Neutrophil (primary cell): ENCODE measurements at regions not wholly inside any gene's neighbourhood (a gene's known extent, or its start where the extent isn't known, plus 50 kb on each side); places are given as distances from the start of the nearest gene placed in this dataset.
"Not testable (repeated sequence)": the region's sequence is repeated elsewhere in the genome, so short reads cannot be mapped to it uniquely, and the experiment has no call there.

Experiments used
- H3K27ac ChIP-seq: fragments of 200-600 bp; sonication (generic); 2 replicates; pipeline ENCODE4 v1.5.1; 2016; ENCODE audit warnings: mild to moderate bottlenecking, moderate library complexity
- H3K27me3 ChIP-seq: fragments of 200-600 bp; sonication (generic); 2 replicates; pipeline ENCODE4 v1.6.0; 2016; ENCODE audit warnings: mild to moderate bottlenecking
- H3K36me3 ChIP-seq: fragments of 200-600 bp; sonication (generic); 2 replicates; pipeline ENCODE4 v1.5.1; 2017
- H3K4me1 ChIP-seq, 2 experiments: fragments of 200-600 bp in 1 of 2; sonication (generic) in 1 of 2; 1 replicate in 1 of 2; 2 replicates in 1 of 2; pipeline versions ENCODE4 v1.5.1 to v1.6.1; 2013 to 2016; ENCODE audit warnings: low read depth in 1 of 2, low read length in 1 of 2, mild to moderate bottlenecking in 1 of 2, moderate library complexity in 1 of 2; ENCODE audit not compliant: control insufficient read depth in 1 of 2, insufficient read depth in 1 of 2
- H3K4me3 ChIP-seq, 2 experiments: fragments of 200-600 bp in 1 of 2; sonication (generic) in 1 of 2; 1 replicate in 1 of 2; 2 replicates in 1 of 2; pipeline ENCODE4 v1.5.1; 2013 to 2016; ENCODE audit warnings: low read depth in 1 of 2, low read length in 1 of 2, mild to moderate bottlenecking in 1 of 2, moderate library complexity in 1 of 2
- H3K9me3 ChIP-seq: fragments of 200-600 bp; sonication (generic); 2 replicates; pipeline ENCODE4 v1.5.1; 2016
- TF ChIP-seq, protein P1 (sequence below): fragments of 200-600 bp; sonication (generic); IDR thresholded peaks from 2 replicates; pipeline ENCODE4 v1.5.1; 2016; ENCODE audit warnings: antibody characterized with exemption

- no peaks in the 10 kb centered on the region for H3K9me3 ChIP-seq
- H3K4me1 ChIP-seq: no peaks in the 10 kb centered on the region
- TF ChIP-seq, protein P1, sequence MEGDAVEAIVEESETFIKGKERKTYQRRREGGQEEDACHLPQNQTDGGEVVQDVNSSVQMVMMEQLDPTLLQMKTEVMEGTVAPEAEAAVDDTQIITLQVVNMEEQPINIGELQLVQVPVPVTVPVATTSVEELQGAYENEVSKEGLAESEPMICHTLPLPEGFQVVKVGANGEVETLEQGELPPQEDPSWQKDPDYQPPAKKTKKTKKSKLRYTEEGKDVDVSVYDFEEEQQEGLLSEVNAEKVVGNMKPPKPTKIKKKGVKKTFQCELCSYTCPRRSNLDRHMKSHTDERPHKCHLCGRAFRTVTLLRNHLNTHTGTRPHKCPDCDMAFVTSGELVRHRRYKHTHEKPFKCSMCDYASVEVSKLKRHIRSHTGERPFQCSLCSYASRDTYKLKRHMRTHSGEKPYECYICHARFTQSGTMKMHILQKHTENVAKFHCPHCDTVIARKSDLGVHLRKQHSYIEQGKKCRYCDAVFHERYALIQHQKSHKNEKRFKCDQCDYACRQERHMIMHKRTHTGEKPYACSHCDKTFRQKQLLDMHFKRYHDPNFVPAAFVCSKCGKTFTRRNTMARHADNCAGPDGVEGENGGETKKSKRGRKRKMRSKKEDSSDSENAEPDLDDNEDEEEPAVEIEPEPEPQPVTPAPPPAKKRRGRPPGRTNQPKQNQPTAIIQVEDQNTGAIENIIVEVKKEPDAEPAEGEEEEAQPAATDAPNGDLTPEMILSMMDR: no peak
- H3K27me3 ChIP-seq: no peaks in the 10 kb centered on the region
- no peak overlapping the region for H3K4me3 ChIP-seq
- no peak overlapping the region for H3K27ac ChIP-seq
- H3K36me3 ChIP-seq: no peaks in the 10 kb centered on the region
Measured at GRCh38 chr21:23127973-23128372, 2129.8 kb downstream of the NCAM2 start.

DNA sequence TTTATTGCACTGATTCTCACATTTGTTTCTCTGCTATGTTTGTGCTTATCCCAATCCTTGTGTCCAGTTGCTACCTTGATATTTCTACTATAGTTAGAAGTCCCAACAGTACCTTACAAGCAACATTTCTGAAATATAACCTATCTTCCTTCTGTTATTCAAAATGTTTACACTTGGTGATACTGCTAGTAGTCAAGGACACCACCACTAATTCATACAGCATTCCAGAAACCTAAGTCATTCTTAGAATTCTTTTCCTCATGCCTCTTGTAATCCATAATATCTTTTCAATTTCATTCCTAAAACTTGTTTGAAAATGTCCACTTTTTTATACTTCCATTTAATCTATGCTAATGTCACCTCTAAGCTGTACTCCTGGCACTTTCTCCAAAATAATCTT is 2132.1 kb downstream of the NCAM2 start:
- H3K36me3 ChIP-seq: no peaks in the 10 kb centered on the region
- H3K27me3 ChIP-seq: no peaks in the 10 kb centered on the region
- H3K27ac ChIP-seq: no peak overlapping the region
- no peak overlapping the region for H3K4me3 ChIP-seq
- H3K9me3 ChIP-seq: no peaks in the 10 kb centered on the region
- H3K4me1 ChIP-seq: no peaks in the 10 kb centered on the region
- TF ChIP-seq, protein P1: no peak

GRCh38 chr21:23131177-23131576 is 2133.0 kb downstream of the NCAM2 start:
- Histone ChIP-seq H3K36me3 (no peaks in the 10 kb centered on the region), H3K9me3 (no peaks in the 10 kb centered on the region), H3K27ac (no peak overlapping the region), H3K27me3 (no peaks in the 10 kb centered on the region), H3K4me1 (no peaks in the 10 kb centered on the region), H3K4me3 (no peak overlapping the region)
- TF ChIP-seq, protein P1: no peak

DNA sequence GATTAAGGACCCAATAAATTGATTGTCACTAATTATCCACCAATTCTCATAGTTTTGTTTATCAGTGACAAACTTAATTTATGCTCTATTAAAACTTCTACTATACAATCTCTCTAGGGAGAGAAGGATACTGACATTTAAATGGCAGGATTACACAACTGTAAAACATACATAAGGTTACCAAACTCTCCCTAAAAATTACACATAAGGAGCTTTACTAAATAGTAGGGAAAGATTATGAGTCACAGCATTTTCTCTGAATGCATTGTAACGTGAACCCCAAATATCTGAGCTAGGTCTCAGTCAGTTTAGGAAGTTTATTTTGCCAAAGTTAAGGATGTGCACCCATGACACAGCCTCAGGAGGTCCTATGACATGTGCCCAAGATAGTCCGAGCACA is 2140.6 kb downstream of the NCAM2 start:
- Histone ChIP-seq H3K9me3 (no peaks in the 10 kb centered on the region), H3K4me3 (no peak overlapping the region), H3K4me1 (no peaks in the 10 kb centered on the region), H3K27ac (no peak overlapping the region), H3K36me3 (no peaks in the 10 kb centered on the region), H3K27me3 (no peaks in the 10 kb centered on the region)
- TF ChIP-seq, protein P1: no peak

- no peaks in the 10 kb centered on the region for H3K27me3 ChIP-seq
- H3K4me1 ChIP-seq: no peaks in the 10 kb centered on the region
- no peaks in the 10 kb centered on the region for H3K9me3 ChIP-seq
- H3K27ac ChIP-seq: no peak overlapping the region
- TF ChIP-seq, protein P1: no peak
- H3K36me3 ChIP-seq: no peaks in the 10 kb centered on the region
- H3K4me3 ChIP-seq: no peak overlapping the region
Measured at GRCh38 chr21:23152130-23152529, 2153.9 kb downstream of the NCAM2 start.

GRCh38 chr21:23153842-23154241 is 2155.6 kb downstream of the NCAM2 start:
- not testable (repeated sequence) for H3K27me3 ChIP-seq, H3K36me3 ChIP-seq, H3K27ac ChIP-seq, H3K4me1 ChIP-seq, H3K9me3 ChIP-seq, H3K4me3 ChIP-seq
